NOMO-1 treated with dmso at 0.1 percent for 144 hours (cell line): ENCODE measurements at regions not wholly inside any gene's neighbourhood (a gene's known extent, or its start where the extent isn't known, plus 50 kb on each side); places are given as distances from the start of the nearest gene placed in this dataset.
"Not testable (repeated sequence)": the region's sequence is repeated elsewhere in the genome, so short reads cannot be mapped to it uniquely, and the experiment has no call there.

Experiments used
- DNase-seq: peaks from one replicate; lab custom pipeline; 2025; ENCODE audit not compliant: unreplicated experiment; lab: John Stamatoyannopoulos, UW

- not testable (repeated sequence) for DNase-seq
These were observed 211.3 kb downstream of the SPATA31A1 start for GRCh38 chr9:39566782-39567181.

DNA sequence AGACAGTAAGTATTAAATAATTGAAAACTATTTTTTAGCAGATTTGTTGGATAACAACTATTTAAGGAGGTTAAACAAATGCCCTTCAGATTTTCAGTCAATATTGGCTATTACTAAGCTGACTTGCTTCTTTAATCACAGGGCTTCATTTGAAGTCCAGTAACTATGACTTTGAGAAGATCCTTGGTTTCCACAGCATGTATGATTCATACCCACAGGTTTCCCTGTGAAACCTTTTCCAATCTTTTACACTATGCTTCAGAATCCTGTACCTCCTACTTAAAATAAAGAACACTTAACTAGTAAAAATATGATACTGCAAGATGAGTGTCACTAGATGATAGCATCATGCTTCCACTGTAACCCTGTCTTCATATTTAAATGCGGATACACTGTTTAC, 211.9 kb downstream of the SPATA31A1 start:
- DNase-seq: not testable (repeated sequence)

GRCh38 chr9:39568900-39569299, 213.4 kb downstream of the SPATA31A1 start:
- not testable (repeated sequence) for DNase-seq

- DNase-seq: not testable (repeated sequence)
These were observed 217.9 kb downstream of the SPATA31A1 start for GRCh38 chr9:39573024-39574022.

DNA sequence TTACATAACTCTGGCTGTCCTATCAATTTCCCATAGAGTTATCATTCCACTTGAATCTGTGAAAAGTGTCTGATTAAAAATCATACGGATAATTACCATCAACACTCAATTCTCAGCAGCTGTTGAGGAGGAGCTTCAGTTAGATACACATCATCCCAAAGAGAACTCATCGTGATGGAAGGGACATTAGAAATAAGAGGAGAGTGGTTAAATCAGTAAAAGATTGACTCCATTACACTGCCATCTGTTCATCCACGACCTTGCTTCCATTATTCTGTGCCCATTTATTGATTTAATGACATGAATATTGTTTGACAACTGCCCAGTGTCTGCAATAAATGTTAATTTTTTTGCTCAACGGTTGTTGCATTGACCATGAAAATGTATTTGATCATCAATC, 223.5 kb downstream of the SPATA31A1 start:
- DNase-seq: not testable (repeated sequence)

GRCh38 chr9:39581296-39581695, 225.8 kb downstream of the SPATA31A1 start:
- not testable (repeated sequence) for DNase-seq

- not testable (repeated sequence) for DNase-seq
These were observed 227.4 kb downstream of the SPATA31A1 start for GRCh38 chr9:39582677-39583412.

- DNase-seq: not testable (repeated sequence)
These were observed 227.9 kb downstream of the SPATA31A1 start for GRCh38 chr9:39583413-39583747.

- DNase-seq: not testable (repeated sequence)
These were observed 229.8 kb downstream of the SPATA31A1 start for GRCh38 chr9:39585233-39585632.

- DNase-seq: no peak
These were observed 232.5 kb downstream of the SPATA31A1 start for GRCh38 chr9:39587844-39588499.

DNA sequence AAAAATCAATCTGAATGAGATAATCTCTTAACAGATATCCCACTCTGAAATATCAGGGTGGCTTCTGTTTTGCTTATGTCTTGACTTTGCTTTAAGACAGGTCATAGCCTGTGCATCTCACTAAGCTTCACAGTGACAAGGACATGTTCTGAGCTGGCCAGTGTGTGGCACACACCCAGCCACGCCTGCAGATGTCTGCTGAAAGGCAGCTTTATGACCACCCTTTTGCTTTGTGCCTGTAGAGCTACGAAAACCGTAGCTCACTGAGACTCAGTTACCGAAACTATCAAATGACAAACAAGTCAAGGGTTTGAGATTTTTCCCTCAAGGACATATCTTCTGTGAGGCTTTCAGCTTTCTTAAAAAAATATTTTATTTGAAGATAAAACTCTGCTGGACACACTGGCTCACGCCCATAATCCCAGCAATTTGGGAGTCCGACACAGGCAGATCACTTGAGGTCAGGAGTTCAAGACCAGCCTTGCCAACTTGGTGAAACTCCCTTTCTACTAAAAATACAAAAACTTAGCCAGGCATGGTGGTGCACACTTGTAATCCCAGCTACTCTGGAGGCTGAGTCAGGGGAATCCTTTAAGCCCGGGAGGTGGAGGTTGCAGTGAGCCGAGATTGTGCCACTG, 233.2 kb downstream of the SPATA31A1 start:
- no peak for DNase-seq

DNA sequence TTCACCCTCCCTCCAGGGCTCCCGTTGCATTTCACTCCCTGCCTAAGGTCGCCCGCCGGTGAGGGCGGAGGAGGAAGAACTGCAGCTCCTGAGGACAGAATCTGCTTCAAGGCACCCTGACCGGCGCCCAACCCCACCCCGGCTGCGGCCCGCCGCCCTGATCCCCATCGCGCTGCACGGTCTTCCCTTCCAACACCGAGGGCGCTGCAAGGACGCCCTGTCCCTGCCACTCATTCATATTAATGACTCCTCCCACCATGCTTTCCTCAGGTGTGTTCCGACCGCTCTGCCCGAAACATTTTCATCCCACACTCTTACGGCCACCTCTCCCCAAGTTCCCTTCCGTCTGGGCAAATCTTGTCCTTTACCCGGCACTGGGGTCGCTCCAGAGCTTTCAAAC, 248.6 kb downstream of the SPATA31A1 start:
- not testable (repeated sequence) for DNase-seq

DNA sequence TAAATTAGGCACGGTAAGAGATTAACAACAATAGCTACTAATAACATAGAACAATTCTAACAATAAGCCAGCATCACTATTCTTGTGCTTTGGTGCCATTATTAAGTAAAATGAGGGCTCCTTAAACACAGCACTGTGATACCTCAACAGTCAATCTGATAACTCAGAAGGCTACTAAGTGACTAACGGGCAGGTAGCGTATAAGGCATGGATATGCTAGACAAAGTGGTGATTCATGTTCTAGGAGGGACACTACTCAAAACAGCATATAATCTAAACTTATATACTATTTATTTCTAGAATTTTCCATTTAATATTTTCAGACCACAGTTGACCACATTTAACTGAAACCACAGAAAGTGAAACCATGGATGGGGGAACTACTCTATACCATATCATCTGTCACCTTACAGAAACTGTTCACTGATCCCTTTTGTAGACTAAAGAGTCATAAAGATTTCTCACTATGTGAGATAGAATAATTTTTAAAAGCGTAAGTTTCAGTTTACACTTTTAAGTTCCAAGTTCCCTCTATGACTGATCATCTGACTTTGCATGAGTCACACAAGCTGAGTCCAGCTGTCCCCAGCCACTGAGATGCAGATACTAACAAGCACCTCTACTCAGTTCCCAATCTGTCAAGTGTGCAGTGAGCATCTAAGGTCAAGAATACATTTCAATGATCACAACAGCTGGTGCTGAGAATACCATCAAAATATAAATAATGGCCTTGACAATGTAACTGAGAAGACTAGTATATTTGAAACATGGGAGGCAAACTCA, 256.2 kb downstream of the SPATA31A1 start:
- not testable (repeated sequence) for DNase-seq

DNA sequence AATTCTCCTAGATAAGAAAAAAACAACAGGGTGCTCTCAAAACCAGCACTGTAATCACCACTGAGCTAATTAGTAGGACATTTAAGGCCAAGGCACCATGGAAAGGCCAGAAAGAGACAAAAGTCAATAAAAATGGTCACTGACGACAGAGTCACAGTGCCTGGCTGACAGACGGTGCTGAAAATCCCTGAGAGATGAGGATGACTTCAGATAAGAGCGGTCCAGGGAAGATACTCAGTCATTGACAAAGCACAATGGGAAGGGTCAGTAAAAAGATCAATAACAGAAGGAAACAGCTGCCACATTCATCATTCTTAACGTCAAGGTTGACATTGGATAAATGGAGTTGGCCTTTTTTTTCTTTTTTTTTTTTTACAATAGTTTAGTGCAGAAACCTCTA, 261.0 kb downstream of the SPATA31A1 start:
- DNase-seq: not testable (repeated sequence)

DNA sequence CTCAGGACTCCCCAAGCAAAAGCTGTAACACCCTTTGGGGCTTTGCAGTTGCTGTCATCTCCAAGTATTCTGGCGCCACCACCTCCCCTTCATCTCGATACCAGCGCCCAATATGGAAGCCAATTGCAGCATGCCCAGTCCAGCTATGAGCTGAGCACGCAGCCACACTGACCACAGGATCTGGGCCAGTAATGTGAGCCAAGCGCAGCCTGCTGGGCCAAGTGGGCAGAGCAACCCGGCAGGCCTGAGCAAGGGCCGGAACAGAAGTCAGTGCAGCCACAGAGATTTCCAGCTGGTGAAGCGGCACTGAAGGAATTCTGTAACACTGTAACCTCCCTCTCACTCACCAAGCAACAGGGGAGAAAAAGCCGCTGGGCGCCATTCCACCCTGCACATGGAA, 268.6 kb downstream of the SPATA31A1 start:
- not testable (repeated sequence) for DNase-seq

- not testable (repeated sequence) for DNase-seq
These were observed 276.6 kb downstream of the SPATA31A1 start for GRCh38 chr9:39632071-39632470.

DNA sequence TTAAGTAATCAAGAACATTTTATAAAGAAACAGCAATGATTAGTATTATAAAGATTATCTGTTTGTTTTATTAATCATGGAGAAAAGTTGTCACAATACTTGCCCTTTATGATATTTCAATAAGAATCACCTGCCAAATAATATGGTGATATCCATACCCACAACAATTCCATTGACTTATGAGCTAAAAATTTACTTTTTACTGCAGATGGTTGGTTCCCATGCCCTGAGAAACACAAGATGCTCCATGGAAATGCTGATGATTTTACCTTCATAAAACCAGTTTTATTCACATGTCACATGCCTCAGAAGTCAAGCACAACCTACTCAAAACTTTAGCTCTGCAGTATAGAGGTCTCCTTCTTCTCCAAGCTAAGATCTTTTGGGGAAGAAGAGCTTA, 293.6 kb downstream of the SPATA31A1 start:
- not testable (repeated sequence) for DNase-seq

GRCh38 chr9:39656960-39657603, 301.6 kb downstream of the SPATA31A1 start:
- DNase-seq: not testable (repeated sequence)

DNA sequence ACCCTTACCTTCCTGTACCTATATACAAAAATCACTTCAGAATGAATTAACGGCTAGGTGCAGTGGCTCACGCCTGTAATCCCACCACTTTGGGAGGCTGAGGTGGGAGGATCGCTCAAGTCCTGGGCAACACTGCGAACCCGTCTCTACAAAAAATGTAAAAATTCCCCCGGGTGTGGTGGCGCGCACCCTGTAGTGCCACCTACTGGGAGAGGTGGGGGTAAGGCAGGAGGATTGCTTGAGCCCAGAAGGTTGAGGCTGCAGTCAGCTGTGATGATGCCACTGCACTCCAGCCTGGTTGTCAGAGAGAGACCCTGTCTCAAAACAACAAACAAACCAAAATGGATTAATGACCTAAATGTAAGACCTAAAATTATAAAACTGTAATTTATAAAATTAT, 307.6 kb downstream of the SPATA31A1 start:
- not testable (repeated sequence) for DNase-seq
